LNCaP clone FGC (cell line): ENCODE measurements at regions not wholly inside any gene's neighbourhood (a gene's known extent, or its start where the extent isn't known, plus 50 kb on each side); places are given as distances from the start of the nearest gene placed in this dataset.

ENCODE experiments used
- DNase-seq: peaks from one replicate; pipeline ENCODE4 v3.0.0-alpha.2; 2011; ENCODE audit warnings: low read depth
- H3K4me3 ChIP-seq: 2 replicates; pipeline ENCODE4 v1.5.1; 2011; ENCODE audit warnings: mild to moderate bottlenecking, low read depth, low read length, control low read depth
- TF ChIP-seq, protein P1 (sequence below): IDR thresholded peaks from 2 replicates; pipeline ENCODE4 v1.5.1; 2012; ENCODE audit warnings: mild to moderate bottlenecking; ENCODE audit not compliant: control insufficient read depth, insufficient read depth; ENCODE audit errors: extremely low read depth

GRCh38 chr15:29534378-29534777 is 264.8 kb upstream of the NSMCE3 start:
- no peak for DNase-seq
- TF ChIP-seq, protein P1, sequence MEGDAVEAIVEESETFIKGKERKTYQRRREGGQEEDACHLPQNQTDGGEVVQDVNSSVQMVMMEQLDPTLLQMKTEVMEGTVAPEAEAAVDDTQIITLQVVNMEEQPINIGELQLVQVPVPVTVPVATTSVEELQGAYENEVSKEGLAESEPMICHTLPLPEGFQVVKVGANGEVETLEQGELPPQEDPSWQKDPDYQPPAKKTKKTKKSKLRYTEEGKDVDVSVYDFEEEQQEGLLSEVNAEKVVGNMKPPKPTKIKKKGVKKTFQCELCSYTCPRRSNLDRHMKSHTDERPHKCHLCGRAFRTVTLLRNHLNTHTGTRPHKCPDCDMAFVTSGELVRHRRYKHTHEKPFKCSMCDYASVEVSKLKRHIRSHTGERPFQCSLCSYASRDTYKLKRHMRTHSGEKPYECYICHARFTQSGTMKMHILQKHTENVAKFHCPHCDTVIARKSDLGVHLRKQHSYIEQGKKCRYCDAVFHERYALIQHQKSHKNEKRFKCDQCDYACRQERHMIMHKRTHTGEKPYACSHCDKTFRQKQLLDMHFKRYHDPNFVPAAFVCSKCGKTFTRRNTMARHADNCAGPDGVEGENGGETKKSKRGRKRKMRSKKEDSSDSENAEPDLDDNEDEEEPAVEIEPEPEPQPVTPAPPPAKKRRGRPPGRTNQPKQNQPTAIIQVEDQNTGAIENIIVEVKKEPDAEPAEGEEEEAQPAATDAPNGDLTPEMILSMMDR, result no peak
- H3K4me3 ChIP-seq, result no peak overlapping the region

DNA sequence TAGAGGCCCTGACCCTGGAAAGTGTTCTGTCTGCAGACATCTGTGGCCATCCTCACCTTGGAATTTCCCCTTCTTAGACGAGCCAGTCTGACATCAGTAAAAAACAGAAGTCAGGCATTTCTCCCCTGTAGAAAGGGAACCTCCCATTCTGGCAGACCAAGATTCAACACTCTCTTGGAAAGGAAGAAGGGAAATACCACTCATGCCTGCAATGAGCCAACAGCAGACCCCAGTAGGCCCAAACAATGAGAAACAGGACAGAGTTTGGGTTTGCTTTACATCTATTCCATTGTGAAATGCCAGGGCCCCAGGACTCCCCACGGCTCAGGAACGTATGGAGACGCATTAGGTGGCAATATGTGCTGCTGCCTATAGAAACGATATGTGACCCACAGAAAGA is 264.0 kb upstream of the NSMCE3 start:
- no peak for DNase-seq
- H3K4me3 ChIP-seq, result no peak overlapping the region
- TF ChIP-seq, protein P1, result no peak

DNA sequence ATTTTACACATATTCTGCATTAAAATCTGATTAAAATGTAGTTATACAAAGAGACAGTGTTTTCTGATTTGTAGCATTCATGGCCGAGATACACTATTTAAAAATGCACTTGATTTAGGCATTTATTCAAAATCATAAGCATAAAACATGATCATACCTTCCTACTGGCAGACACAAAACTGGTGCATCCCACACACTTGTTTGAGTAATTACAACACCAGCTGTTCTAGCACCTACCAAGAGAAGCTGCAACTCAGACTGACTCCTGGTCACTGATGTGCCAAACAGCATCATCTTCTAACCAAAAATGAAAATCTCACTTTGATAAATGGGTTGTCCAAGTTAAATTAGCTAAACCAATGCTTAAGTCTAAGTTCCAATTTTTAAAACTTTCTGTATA is 262.7 kb upstream of the NSMCE3 start:
- no peak overlapping the region for H3K4me3 ChIP-seq
- DNase-seq, result no peak
- TF ChIP-seq, protein P1, result no peak

DNA sequence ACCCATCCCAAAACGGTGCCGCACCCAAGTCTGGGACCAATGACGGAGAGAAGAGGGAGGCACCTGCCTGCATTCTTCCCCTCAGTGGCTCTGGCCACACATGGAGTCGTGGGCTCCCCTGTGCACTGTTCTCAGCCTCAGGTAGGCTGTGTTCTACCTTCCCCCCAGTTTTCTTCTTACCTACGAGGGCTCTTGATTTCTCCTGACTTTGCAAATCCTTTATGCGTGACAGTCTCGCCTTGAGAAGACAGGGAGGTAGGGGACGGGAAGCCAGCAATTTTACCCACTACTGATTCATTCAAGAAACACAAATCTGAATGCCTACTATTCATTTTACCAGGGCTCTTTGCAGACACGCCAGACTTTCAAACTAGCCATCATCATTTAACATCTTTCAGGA is 261.3 kb upstream of the NSMCE3 start:
- no peak overlapping the region for H3K4me3 ChIP-seq
- TF ChIP-seq, protein P1, result no peak
- no peak for DNase-seq

DNA sequence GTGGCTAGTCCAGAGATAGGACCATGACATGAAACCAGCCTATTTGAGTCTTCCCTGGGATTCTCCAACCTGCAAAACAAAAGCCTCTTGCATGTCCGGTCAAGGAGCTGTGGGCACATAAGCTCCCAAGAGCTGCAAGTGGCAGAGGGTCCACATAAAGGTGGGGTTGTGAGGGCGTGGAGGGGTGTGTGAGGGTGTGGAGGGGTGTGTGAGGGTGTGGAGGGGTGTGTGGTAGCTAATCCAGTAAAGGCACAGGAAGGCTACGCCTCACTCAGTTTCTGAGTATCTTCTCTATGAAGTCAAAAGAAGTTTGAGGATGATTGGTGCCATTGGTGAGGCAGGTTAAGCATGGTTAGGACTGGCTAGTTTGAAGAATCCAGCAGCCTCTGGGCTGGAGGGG is 259.4 kb upstream of the NSMCE3 start:
- H3K4me3 ChIP-seq, result no peak overlapping the region
- DNase-seq, result no peak
- TF ChIP-seq, protein P1, result no peak

- no peak for DNase-seq
- TF ChIP-seq, protein P1, result no peak
- H3K4me3 ChIP-seq, result no peak overlapping the region
Observed at GRCh38 chr15:29528276-29528675, 258.7 kb upstream of the NSMCE3 start.

DNA sequence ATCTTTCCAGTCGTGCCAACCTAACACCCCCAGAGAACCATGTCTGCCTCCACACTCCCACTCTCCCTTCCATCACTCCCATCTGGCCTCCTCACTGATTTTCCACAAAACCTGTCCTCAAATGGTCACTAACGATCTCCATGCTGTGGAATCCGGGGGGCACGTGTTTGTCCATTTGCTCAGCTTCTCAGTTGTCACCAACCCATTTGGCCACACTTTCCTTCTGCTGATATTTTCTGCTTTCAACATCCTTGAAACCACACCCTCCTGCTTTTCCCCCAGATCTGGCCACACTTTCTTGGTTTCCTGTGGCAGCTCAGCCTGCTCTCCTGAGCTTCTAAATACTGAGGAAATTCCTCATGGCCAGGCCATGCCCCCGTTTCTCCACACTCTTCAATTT is 257.2 kb upstream of the NSMCE3 start:
- DNase-seq, result no peak
- TF ChIP-seq, protein P1, result no peak
- H3K4me3 ChIP-seq, result no peak overlapping the region
